Activated naive CD4-positive, alpha-beta T cell (primary cell): ENCODE measurements at regions not wholly inside any gene's neighbourhood (a gene's known extent, or its start where the extent isn't known, plus 50 kb on each side); places are given as distances from the start of the nearest gene placed in this dataset.

Source experiments
- DNase-seq, 4 experiments: peaks; one replicate each; lab custom pipeline; 2025; lab: John Stamatoyannopoulos, UW

DNA sequence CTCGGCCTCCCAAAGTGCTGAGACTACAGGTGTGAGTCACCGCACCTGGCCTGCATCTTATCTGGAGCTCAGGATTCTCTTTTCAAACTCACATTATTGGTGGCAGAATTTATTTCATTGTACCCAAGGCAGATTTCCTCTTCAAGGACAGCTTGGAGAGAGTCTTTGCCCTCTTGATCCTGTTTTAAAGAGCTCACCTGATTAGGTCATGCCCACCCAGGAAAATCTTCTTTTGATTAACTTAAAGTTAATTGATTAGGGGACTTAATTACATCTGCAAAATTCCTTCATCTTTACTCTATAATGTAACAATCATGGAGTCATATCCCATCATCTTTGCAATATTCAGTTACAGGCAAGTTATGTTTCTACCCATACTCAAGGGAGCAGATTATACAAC is 346.4 kb downstream of the EPHA4 start:
- DNase-seq = no peak

DNA sequence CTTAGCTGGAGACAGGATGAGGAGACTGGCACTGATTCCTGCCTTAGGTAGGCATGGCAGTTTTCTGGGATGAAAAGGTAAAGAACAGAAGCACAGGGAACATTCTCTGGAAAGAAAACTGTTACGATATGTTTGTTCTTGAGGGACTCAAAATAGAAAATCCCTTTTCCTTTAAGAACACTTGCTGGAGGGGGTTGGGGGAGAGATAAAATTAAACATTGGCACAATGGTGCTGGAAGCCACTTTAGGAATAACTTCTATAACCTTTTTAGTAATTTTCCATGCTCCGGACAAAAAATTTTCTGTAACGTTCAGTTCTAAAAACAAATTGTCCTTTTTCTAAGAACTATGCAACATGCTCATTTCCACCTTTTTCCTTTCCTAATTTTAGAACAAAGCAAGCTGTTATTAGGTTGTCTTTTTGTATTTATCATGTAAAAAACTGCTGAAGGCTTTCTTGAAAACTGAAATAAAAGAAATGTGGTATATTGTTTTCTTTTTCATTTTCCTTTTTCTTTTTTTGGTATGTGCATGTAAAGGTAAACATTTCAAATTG is 343.8 kb downstream of the EPHA4 start:
- DNase-seq = no peak

DNA sequence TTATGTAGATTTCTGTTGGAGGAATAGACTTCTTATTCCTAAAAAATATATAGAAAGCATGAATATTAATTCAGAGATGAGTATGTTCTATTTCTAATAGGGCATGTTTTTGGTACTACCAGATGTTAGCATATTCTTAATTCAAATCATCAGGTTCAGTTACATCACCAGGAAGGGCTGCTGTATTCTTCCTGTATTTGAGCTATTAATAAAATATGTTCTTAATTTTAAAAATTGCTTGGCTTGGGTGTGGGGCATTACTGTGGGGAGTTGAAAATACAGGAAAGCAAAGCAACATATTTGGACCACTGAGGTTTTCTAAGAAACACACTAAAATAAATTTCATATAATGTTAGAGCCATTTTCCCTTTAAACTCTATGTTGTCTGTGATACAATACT is 343.0 kb downstream of the EPHA4 start:
- no peak for DNase-seq

DNA sequence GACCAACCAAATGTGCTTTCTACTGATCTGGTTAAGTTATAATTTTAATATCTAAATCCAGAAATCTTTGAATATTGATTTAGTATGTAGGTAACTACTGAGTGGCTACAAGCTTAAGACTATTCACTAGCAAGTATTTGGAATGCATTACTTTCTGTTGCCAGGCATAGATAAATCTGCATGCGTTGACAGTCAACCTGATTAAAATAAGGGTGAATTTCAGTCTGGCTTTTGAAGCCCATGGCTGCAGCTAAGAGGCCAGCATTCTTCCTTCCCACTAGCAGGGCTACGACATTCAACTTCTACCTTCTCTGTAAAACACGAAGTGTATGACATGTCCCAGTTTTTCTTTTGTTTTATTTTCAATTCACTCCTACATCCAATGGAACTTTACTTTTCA is 340.6 kb downstream of the EPHA4 start:
- no peak for DNase-seq

DNA sequence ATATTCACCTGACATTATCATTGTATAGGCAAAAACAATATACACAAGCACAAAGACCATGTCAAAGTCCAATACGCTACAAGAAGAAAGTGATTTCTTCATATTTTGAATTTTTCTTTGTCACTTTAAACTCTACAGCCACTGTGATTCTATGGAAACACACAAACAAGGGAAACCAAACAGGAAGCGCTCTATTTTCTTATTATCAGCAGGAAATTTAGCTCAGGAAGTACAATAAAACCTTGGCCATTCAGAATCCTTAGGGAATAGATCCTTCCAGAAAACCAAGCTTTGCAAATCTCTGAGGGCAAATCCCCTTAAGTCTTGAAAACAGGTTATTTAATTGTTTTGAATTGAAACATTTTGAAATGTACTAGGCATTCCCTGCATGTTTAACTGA is 336.2 kb downstream of the EPHA4 start:
- DNase-seq = no peak

DNA sequence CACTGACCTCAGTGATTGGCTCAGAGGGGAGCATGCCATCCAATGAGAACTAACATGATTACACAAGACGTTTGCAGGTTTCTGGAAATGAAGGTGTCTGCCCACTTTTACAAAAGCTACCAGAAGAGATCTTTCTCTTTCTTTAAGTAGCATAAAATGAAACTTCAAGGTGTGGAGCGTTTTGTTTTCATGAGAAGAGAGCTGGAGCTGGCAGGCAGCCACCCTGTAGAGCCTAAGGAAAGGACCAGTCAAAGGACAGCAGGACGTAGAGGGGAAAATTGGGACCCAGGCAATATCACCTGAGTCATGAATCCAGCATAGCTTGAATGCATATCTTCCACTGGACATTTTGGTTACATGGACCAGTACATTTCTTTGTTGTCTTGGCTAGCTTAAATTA is 331.0 kb downstream of the EPHA4 start:
- DNase-seq = no peak

DNA sequence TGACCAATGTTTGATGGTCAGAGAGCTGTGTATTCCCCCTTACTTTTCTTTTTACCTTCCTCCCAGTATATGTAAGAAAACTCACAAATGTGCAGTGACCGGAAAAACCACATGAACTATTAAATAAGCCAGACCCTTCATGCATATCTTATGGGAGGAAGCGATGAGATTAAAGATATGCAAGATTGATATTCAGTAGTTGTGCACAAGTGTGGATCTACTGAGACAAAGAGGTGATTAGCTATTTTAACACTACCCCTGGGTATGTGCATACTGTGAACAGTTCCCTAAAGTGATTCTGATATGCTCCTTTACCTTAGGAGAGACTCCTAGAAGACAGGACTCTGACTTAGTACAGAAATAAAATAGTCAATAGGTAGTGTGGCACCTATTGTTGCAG is 328.3 kb downstream of the EPHA4 start:
- no peak for DNase-seq

DNA sequence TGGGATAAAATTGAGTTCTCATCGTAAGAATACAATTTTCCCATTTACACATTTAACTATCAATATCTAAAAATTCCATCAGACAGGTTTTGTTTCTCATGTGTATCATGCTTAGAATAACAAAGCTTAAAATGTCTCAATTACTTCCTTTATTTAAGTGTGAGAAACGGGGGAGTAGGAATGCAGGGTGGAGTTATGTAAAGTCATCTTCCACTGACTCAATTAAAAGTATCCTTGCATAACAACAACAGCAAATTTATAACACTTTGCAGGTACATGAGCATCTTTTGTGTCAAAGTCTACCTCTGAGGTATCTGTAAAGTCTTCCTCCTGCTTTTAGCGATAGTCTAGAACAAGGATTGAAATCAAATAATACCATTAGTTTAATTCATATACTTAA is 327.1 kb downstream of the EPHA4 start:
- no peak for DNase-seq

DNA sequence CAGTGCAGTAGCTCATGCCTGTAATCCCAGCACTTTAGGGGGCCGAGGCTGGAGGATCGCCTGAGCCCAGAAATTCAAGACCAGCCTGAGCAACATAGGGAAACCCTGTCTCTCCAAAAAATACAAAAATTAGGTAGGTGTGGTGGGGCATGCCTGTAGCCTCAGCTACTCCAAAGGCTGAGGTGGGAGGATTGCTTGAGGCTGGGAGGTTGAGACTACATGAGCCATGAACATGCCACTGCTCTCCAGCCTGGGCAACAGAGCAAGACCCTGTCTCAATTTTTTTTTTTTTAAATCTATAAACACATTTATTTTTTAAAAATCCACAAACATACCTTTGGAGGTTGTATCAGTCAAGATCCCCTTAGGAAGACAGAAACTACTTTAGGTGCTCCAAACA is 326.3 kb downstream of the EPHA4 start:
- DNase-seq = no peak

DNA sequence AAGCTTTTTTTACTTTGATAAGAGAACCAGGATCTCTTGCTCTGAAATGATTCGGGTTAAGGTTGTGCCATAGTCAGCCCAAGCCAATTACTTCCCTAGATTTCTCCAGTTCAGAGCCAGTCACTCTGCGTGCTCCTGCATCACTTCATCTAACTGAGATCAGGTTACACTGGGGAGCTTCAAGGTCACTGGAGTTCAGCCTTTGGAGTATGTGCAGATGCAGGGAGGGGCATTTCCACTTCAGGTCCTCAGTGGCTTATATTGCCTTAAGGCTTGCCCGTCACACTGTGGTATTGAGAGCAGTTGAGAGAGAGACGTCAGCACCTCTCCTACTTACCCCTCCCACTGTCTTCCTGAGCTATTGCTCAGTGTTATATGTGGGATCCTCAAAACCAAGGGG is 317.8 kb downstream of the EPHA4 start:
- DNase-seq = no peak

DNA sequence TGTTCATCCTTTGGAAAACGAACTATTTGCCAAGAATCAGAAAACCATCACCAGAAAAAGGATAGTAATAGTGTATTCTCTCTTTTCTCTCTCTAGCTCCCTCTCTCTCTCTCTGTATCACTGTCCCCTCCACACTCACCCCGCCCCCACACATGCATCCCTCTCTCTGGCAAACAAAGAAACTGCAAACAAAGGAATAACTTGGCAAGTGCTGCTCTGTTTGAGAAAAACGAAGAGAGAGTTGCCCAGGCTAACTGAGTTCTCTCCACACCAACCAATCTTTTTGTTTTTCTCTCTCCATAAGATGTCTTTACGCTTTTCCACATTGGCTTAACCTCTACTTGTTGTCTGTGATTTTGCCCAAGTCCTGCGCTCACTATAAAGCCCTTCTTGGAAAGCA is 316.2 kb downstream of the EPHA4 start:
- DNase-seq = no peak

DNA sequence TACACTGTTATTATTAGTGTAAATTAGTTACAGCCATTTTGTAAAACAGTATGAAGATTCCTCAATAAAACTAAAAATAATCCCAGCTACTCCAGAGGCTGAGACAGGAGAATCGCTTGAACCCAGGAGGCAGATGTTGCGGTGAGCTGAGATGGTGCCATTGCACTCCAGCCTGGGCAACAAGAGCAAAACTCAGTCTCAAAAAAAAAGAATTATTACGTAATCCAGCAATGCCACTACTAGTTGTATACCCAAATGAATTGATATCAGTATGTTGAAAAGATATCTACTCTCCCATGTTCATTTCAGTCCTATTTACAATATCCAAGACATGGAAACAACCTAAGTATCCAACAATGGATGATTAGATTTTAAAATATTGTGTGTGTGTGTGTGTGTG is 313.6 kb downstream of the EPHA4 start:
- no peak for DNase-seq

DNA sequence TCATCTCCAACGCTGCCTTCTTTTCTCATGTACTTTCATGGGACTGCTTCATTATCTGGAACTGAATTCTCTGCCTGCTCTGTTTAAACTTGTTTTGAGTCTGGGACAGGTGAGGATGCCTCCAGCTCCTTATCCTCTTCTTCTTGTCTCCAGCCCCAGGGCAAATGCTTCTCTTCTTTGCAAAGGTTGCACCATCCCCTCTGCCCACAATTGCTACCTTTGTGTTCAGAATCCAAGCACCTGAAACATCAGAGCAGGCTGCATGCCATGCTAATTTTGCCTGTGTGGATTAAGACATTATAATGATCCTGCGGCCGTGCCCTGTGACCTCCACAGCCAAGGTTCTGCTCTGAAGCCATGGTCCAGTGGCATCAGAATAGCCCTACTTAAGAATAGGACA is 309.5 kb downstream of the EPHA4 start:
- DNase-seq = no peak

DNA sequence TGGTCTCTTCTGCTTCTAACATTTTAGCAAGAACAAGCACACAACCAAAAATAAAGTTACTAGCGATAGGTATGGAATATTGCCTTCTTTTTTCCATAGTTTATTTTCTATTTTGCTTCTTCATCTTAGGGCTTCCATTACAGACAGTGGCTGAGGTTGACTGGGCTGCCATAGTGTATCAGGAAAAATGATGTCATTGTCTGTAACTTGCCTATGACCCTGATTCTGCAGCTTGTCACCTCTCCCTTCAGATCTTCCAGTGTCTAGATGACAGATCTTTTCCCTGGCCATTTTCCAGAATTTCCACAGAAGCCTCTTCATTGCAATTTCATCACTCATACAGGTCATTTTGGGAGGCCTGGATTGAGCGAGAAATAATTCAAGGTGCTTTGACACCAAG is 308.5 kb downstream of the EPHA4 start:
- no peak for DNase-seq

DNA sequence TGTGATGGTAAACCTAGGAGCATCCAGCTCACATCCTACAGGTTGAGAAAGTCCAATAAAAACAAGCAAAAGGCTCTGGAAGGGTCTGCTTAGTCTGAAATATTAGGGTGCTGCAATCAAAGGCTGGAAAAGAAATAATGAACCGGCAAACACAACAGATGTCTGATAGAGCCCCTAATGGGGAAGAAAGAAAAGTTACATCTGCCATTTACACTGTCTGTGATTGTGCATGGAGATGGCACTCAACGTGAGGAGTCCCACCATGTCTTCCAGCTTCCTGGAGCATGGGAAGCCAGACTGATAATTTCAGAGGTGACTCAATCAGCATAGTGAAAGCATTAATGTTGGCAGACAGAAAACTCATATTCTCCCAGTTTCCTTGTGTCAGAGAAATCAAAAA is 307.8 kb downstream of the EPHA4 start:
- DNase-seq = no peak

DNA sequence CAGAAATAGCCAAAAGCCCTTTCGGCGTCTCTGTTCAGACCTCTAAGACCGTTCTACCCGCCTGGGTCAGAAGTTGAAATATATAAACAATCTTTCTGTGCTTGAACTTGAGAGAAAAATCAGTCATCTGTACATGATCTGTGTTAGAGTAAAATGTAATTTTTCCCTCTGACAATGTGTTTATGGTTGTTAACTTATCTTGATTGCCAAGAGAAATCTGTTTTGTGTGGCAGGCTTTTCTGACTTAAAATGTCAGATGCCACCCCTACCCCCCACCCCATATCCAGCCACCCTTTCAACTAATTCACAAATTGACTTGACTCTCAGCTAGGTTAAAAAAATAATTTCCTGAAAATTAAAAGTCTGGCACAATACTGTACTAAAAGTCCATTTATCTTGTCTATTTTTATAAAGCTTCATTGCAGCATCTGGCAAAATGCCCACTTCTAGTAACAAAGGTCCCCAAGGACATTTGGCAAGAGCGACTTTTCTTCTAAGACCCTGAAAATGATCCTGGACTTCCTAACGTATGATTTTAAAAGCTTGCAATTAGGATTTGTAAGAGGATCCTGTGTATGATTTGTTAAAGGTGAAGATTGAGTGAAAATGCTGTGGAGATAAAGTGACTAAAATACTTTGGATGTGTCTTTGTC is 304.2 kb downstream of the EPHA4 start:
- no peak for DNase-seq

DNA sequence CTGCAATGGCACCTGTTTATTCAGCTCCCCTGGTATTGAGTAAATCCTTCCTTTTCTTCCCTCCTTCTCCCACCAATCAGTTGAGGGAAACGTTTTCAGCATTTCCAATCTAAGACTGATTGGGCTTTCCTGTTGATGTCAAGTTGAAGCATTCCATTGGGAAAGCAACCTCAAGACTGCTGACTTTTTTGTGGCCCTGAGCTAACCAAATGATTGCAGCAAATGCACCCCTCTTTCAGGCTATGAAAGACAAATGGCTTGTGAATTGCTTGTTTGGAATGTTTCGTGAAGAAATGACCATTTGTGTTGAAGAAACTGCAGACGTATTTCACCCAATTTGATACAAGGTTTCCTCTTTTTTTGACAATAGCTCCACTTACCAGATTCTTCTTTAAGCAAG is 303.5 kb downstream of the EPHA4 start:
- DNase-seq = no peak

DNA sequence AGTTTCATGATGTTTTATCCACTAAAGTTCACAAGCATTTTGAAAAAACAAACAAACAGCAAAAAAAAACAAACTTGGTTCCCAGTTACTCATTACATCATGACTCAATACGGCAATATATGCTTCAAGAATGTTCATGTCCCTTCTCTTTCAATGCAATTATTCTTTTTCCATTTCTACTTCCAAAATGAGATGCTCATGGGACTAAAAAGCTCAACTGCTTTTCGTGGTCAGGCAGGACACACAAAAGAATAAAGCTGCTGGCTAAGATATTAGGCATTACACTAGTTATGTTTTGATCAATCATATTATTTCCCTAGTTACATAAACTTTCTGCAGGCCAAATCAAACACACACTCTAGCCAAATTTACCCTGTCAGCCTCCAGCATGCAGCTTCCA is 301.3 kb downstream of the EPHA4 start:
- DNase-seq = no peak

DNA sequence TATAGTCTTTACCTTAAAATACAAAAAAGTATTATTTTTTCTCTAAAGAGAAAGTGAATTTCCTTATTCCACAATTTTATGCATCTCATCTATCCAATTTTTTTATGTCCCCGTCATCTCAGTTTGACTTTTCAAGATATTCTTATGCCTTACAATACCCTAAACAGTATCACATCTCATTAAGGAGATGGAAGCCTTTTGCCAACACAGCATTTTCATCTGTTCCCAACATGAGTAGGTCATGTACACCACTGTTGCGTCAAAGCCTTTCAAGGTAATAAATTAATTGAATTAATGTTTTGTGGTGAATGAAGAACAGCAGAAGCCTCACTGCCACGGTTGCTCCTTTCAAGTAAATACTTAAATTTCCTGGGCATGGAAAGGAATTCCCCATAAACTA is 299.4 kb downstream of the EPHA4 start:
- DNase-seq = no peak

DNA sequence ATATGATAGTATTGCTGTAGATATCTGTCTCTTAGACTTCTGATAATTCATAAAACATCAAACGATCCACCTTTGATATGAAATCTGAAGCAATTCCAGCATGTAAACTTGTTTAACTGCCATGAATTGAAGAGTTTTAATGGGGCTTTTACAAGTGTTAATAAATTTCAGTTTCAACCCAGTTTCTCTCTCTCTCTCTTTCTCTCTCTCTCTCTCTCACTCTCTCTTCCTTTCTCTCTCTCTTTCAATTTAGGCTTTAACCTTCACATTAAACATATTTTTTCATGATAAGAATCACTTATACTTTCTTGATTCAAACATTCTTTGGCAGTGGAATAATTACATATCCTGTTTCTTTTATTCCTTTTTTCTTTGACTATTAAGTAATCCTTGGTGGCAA is 296.1 kb downstream of the EPHA4 start:
- DNase-seq = no peak

DNA sequence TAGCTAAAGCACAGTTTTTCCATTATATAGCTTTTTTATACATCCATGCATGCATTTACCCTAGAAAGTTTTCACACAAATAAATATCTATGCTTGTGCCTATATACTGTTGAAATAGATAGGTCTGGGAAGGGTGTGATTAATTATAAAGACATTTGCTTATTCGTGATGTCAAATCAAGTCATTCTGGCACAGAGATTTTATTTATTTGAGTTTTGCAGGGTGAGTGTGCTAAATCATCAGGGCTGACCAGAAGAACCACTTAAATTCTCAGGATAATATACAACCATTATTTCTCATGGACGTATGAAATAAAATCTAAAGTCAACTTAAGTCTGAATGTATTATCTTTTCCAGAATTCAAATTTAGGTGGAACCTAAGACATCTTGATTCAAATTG is 295.5 kb downstream of the EPHA4 start:
- no peak for DNase-seq

DNA sequence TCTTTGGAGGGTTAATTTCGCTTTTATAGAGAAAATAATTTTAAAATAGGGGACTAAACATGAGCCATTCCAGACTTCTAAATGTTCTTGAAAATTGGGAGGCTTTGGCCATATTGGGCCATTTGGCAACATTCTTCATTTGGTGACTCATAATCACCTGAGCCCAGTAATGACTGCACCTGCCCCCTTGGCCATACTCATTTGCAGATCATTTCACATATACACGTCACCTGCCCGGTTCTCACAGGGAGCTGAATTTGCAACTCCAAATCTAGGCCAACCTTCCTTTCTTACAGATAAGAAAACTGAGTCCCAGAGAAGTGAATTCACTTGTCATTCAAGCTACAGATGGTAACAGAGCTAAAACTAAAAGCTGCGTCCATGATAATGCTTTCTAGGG is 289.7 kb downstream of the EPHA4 start:
- no peak for DNase-seq

DNA sequence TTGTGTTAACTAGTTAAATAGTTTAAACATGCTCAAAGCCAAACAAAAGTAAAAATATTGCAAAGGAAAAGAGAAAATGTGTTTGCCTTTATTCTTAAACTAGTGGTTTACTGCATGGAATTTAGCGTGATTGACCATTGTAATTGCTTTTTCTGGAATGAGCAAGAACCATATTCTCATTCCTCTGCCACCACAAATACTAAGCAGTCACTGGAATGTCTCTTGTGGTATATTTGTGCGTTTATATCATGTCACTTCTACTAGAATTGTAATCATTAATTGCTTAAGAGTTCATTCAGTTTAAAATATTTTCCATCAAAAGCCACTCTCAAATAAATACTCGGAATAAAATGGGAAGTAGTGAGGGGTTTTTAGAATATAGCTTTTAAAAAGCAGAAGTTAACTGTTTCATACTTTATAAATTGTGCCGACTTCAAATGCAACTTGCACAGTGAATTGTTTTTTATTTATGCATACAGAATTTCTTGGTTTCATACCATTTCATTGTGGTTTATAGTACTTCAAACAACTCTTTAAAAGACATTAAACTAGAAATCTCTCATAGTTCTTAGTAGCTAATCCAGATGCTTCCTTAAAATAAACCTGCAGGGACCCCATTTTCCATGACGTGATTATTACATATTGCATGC is 288.1 kb downstream of the EPHA4 start:
- DNase-seq = no peak

DNA sequence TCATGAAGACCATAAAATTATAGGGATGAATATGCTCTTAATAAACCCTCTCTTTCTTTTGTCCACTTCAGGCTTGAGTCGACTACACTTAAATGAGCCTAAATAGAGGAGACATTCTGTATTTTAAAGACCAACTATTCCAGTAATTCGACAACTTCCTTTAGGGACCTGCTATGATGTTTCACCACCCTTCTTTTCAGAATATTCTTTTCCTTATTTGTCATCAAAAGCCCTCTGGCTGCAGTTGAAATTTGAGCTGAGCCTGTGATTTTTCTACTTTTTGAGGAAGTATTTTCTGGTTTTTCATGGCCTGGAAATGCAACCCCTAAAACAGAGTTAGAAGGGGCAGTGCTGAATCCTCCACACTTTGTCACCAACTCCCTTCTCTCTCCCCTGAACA is 287.0 kb downstream of the EPHA4 start:
- no peak for DNase-seq
